ENCODE measurements at regions not wholly inside any gene's neighbourhood (a gene's known extent, or its start where the extent isn't known, plus 50 kb on each side); places are given as distances from the start of the nearest gene placed in this dataset.

DNA sequence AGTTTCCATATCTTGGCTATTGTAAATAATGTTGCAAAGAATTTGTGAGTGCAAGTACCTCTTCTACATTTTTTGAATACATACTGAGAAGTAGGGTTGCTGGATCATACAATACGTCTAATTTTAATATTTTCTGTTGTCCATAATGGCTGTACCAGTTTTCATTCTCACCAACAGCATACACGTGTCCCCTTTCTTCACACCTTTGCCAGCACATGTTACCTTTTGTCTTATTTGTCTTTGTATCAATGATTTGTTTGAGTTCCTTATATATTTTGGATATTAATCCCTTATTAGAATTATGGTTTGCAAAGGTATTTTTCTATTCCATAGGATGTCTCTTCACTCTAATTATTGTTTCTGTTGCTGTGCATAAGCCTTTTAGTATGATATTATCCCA is 904.3 kb downstream of the METTL15 start:
- TF ChIP-seq POLR2A (IDR thresholded peaks at IDR 0.05; ENCODE audit: low read depth, low read length): no peak
- TF ChIP-seq POLR2AphosphoS5 (IDR thresholded peaks at IDR 0.05; ENCODE audit: low read depth, low read length): no peak
